GM18951 (cell line): ENCODE measurements at regions not wholly inside any gene's neighbourhood (a gene's known extent, or its start where the extent isn't known, plus 50 kb on each side); places are given as distances from the start of the nearest gene placed in this dataset.
"Not testable (repeated sequence)": the region's sequence is repeated elsewhere in the genome, so short reads cannot be mapped to it uniquely, and the experiment has no call there.

Experiments used
- POLR2A ChIP-seq: IDR thresholded peaks from 4 replicates; pipeline ENCODE4 v1.6.1; 2011; ENCODE audit warnings: mild to moderate bottlenecking; ENCODE audit not compliant: insufficient read length, insufficient read depth; ENCODE audit errors: extremely low read depth
- in situ Hi-C: fragments of 300-500 bp; cut with MboI; formaldehyde crosslinking; loops from one replicate; pipeline ENCODE4 v1.12.0; 2022; ENCODE audit warnings: low sequenced_read_pairs, mixed read lengths, inconsistent platforms; ENCODE audit not compliant: unreplicated experiment

DNA sequence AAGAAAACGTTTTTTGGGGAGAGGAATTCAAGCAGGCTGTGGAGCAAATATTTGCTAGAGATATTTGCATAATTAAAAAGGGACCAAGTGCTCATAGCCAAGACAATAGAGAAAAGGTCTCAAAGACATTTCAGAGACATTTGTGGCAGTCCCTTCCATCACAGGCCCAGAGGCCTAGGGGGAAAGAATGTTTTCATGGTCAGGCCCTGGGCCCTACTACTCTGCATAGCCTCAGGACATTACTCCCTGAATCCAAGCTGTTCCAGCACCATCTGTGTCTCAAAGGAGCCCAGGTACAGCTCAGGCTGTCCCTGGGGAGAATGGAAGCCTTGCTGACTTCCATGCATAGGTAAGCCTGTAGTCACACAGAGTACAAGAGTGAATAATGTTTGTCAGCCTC, 113.0 kb upstream of the KIF2A start:
- in situ Hi-C loops = no loop called here
- TF ChIP-seq POLR2A = no peak

DNA sequence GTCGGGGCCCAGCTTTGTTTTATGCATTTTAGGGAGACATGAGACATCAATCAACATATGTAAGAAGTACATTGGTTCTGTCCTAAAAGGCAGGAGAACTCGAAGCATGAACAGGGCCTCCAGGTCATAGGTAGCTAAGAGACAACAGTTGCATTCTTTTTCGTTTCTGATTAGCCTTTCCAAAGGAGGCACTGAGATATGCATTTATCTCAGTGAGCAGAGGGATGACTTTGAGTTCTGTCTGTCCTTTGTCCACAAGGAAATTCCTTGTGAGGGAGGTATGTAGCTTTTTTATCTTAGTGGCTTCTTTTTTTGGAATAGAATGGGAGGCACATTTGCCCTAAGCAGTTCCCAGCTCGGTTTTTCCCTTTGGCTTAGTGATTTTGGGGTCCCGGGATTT, 109.5 kb upstream of the KIF2A start:
- in situ Hi-C loops = not testable (repeated sequence)

DNA sequence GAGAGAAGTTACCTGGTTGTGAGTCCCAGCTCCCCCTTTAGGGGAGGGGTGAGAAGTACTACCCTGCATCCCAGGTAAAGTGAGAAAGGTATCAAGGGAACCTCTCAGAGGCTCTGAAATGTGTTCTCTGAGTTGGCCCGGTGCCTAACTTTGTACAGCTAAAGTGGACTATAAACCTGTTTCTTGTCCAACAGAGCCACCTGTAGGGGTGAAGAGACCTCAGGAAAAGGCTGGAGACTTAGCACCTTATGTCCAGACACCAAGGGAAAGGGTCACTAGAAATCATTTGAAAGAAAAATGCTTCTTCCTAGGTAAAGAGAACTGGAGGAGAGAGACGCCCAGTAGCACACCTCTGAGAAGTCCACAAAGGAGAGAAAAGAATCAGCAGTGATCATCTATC, 108.3 kb upstream of the KIF2A start:
- TF ChIP-seq POLR2A = no peak
- in situ Hi-C loops = no loop called here

GRCh38 chr5:62198421-62198820, 107.6 kb upstream of the KIF2A start:
- in situ Hi-C loops = no loop called here

DNA sequence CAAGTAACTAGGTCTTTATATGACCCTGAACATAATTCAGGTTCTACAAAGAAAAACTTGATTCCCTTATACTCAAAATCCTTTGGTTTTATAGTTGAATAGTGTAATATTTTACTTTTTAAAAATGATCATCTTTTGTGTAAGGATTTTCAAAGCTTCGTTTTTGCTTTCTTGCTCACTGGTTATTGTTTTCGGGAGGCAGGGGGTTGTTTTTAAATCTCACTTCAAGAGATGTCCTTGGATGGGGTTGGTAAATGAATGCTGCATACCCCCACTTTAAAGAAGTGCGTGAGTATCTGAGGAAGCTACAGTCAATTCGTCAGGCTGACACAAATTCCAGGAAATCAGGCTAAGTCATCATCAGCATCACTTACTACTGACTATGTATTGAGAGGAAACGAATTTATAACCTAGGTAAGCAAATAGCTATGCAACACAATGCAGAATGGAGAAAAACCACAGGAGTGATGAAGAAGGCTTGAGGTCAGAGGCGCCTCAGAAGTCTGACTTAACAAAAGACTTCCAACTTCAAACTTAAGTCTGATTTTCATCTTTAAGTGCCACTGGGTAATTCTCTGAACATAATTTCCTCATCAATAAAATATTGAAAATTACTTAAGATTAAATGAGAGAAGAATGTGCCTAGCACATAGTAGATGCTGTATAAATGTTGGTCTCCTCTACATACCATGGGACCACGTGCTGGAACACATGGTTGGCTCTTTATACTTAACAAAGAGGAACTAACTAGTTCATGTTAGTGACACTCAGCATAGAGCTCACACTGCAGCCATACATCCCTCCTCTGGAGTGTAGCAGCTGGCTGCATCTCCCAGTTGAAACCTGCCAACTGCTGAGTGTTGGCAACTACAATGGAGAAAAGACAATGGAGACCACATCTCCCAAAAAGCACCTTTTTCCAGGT, 106.0 kb upstream of the KIF2A start:
- no peak for TF ChIP-seq POLR2A
- in situ Hi-C loops = loop anchor here (25.0 kb wide), 1 partner anchor 587 kb away; no protein-coding TSS in a partner anchor

More at GRCh38 chr5:62198421-62198820, 107.6 kb upstream of the KIF2A start:
- TF ChIP-seq POLR2A = no peak

GRCh38 chr5:62206150-62206829, 99.7 kb upstream of the KIF2A start:
- in situ Hi-C loops = loop anchor here (25.0 kb wide), 1 partner anchor 581 kb away; no protein-coding TSS in a partner anchor
- TF ChIP-seq POLR2A = no peak

- in situ Hi-C loops = loop anchor here (25.0 kb wide), 1 partner anchor 579 kb away; no protein-coding TSS in a partner anchor
- TF ChIP-seq POLR2A = no peak
These were observed 97.7 kb upstream of the KIF2A start for GRCh38 chr5:62208218-62208852.

- in situ Hi-C loops = loop anchor here (5.0 to 25.0 kb wide), 2 partner anchors 146 to 576 kb away; no protein-coding TSS in a partner anchor
These were observed 94.6 kb upstream of the KIF2A start for GRCh38 chr5:62211405-62211804.

DNA sequence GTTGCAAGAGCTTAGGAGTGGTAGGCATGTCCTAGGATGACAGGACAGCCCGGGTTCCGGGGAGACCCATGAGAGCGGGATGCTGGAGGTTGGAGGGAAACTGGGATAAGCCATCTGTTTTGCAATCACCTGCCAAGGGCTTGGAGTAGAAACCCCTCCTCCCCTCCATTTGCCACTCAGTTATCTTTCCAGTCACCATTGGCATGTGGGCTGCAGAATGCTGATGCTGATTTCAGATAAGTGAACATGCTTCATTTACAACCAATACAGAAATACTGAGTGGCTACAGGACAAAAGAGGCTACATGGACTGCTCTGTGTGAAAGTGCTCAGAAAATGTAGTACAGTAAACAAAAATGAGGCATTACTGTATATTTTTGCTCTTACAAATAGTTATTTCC, 93.4 kb upstream of the KIF2A start:
- no peak for TF ChIP-seq POLR2A
- in situ Hi-C loops = loop anchor here (5.0 to 25.0 kb wide), 2 partner anchors 145 to 575 kb away; no protein-coding TSS in a partner anchor

More at GRCh38 chr5:62211405-62211804, 94.6 kb upstream of the KIF2A start:
- TF ChIP-seq POLR2A = no peak

GRCh38 chr5:62214701-62215100, 91.3 kb upstream of the KIF2A start:
- in situ Hi-C loops = loop anchor here (5.0 to 25.0 kb wide), 2 partner anchors 143 to 573 kb away; no protein-coding TSS in a partner anchor
- no peak for TF ChIP-seq POLR2A

DNA sequence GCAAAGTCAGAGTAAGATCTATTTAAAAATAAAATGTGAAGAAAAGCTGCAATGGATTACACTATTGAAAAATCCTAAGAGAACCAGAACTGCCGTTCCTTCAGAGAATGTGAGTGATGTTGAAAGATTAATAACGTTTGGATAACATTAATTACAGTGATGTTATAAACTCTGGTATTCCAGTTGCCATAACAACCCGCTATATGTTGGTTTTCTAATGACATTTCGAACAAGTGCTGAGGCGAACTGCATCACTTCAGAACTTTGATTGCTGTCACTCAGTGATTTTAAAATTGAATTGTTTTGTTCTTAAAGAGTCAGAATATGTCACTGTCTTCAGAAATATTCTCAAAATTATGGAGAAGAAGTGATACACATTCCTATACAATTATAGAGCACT, 89.4 kb upstream of the KIF2A start:
- in situ Hi-C loops = loop anchor here (25.0 kb wide), 1 partner anchor 571 kb away; no protein-coding TSS in a partner anchor

DNA sequence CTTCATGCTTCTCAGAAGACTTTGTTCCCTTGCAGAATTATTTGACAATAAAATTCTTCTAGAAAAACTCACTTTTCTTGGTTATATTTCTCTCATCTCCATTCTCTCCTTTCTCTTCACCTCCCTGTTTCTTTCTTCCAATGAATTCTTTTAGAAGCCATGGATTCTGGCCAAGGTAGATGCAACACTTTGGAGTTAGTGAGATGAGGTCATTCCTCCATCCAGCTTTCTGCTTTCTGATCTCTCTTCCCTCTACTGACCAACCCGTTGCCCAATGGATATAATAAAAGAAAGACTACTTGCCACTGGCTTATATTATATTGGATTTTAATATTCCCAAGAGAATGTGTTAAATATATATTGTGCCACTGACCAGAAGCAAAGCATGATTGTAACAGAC, 88.9 kb upstream of the KIF2A start:
- in situ Hi-C loops = loop anchor here (25.0 kb wide), 1 partner anchor 570 kb away; no protein-coding TSS in a partner anchor

DNA sequence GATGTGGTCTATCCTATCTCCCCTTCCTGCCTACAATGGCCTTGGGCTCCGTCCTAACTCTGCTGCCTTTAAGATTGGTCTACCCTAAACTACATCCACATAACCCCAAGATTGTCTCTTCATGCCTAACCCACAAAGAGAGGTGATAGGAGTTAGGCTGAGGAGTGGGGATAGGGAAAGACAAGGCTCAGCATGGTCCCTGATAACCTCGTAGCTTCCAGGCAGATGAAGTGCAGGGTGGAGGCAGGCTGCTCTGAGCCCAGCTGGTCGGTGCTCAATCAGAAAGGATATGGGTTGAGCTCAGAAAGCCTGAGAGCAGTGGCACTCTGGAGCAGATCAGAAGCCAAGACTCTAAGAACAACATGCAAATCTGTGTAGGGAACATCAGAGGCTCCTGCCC, 87.1 kb upstream of the KIF2A start:
- in situ Hi-C loops = loop anchor here (25.0 kb wide), 1 partner anchor 568 kb away; no protein-coding TSS in a partner anchor

DNA sequence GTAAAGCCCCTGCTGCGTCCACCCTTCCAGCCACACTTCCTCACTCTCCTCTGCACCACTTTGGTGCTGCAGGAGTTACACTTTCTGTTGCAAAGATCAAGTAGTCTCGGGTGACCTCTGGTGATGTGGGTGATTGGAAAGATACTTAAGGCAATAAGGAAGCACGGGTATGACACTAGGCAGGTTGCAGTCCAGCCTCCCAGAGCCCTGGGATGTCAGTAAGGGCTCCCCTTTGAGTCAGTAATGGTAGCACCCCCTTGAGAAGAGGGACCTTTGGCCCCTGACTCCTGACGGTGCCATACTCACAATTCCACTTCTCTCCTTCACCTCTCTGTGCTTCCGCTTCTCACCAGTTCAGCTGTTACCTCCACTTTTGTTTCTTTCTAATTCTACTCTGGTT, 84.1 kb upstream of the KIF2A start:
- in situ Hi-C loops = loop anchor here (25.0 kb wide), 1 partner anchor 565 kb away; no protein-coding TSS in a partner anchor

DNA sequence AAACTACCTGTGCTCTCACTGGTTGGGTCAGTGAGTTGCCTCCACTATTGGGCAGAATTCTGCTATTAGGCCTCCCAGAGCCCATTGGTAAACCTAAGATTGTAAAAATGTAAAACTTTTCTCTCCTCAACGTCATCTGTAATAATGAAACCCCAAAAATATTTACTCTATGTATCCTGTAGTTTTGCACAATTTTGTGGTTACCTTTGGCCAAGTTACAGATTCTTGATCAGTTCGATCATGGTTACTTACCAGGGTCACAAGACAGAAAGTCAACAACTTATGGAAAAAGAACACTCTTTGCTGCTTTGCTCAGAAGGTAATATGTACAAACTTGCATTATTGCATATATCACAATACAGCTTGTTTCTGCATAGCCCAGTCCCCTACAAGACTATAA, 83.7 kb upstream of the KIF2A start:
- in situ Hi-C loops = loop anchor here (25.0 kb wide), 1 partner anchor 565 kb away; no protein-coding TSS in a partner anchor

GRCh38 chr5:62223312-62223670, 82.7 kb upstream of the KIF2A start:
- in situ Hi-C loops = loop anchor here (25.0 kb wide), 1 partner anchor 564 kb away; no protein-coding TSS in a partner anchor

GRCh38 chr5:62224987-62225601, 80.9 kb upstream of the KIF2A start:
- in situ Hi-C loops = loop anchor here (25.0 kb wide), 1 partner anchor 562 kb away; no protein-coding TSS in a partner anchor

DNA sequence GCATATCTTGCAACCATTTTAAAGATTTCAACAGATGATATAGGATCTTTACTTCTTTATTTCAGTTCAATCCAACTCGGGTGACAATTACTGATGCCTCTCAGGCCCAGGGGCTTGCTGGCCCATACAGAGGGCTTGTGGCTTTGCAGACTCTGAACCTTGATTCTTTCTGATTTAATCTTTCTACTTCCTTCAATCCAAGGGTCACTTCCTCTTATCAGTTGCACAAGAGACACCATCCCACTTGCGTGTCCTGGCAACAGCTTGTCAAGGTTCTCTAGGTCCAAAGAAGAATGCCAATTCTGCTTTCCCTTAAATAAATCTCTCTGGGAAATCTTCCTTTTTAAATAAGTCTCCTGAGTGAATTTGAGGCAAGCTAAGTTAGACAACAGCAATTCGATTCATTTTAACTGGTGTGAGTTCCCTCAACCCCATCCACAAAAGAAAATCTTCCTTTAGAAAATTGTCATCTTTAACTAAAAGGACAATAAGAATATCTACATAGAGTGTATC, 75.1 kb upstream of the KIF2A start:
- in situ Hi-C loops = not testable (repeated sequence)
